HepG2 (cell line): ENCODE measurements at regions not wholly inside any gene's neighbourhood (a gene's known extent, or its start where the extent isn't known, plus 50 kb on each side); places are given as distances from the start of the nearest gene placed in this dataset.
A peak's percentile ranks its signal among the peaks of the same experiment; 100 is the strongest.

Source experiments
- CREM ChIP-seq, 2 experiments: sonication (generic) in 1 of 2; formaldehyde crosslinking in 1 of 2; IDR thresholded peaks; 2 replicates each; pipeline versions ENCODE4 v1.4.0 to v1.6.1; 2016 to 2020; ENCODE audit warnings: antibody characterized with exemption in 1 of 2, mild to moderate bottlenecking in 1 of 2, missing genetic modification reagents in 1 of 2
- DPF2 ChIP-seq: sonication (generic); formaldehyde crosslinking; IDR thresholded peaks from 2 replicates; pipeline ENCODE4 v1.4.0; 2020; ENCODE audit warnings: mild to moderate bottlenecking, low read depth, missing genetic modification reagents, borderline replicate concordance
- ETV6 ChIP-seq: sonication (generic); formaldehyde crosslinking; conservative IDR thresholded peaks from 2 replicates; pipeline ENCODE4 v1.4.0; 2020; ENCODE audit warnings: missing genetic modification reagents
- GATAD2A ChIP-seq: IDR thresholded peaks from 2 replicates; pipeline ENCODE4 v1.6.1; 2016
- JUND ChIP-seq: sonication (generic); formaldehyde crosslinking; IDR thresholded peaks from 2 replicates; pipeline ENCODE4 v1.8.0; 2022; ENCODE audit warnings: mild to moderate bottlenecking, missing genetic modification reagents
- KDM5B ChIP-seq: sonication (generic); formaldehyde crosslinking; IDR thresholded peaks from 2 replicates; pipeline ENCODE4 v1.4.0; 2020; ENCODE audit warnings: missing genetic modification reagents, mild to moderate bottlenecking, borderline replicate concordance
- KLF13 ChIP-seq: sonication (generic); formaldehyde crosslinking; IDR thresholded peaks from 2 replicates; pipeline ENCODE4 v1.4.0; 2020; ENCODE audit warnings: mild to moderate bottlenecking, missing genetic modification reagents
- MXD3 ChIP-seq: IDR thresholded peaks from 2 replicates; pipeline ENCODE4 v1.6.1; 2016; ENCODE audit warnings: mild to moderate bottlenecking, missing biosample characterization, missing genetic modification reagents
- RNF2 ChIP-seq: fragments of 450-650 bp; conservative IDR thresholded peaks from 2 replicates; pipeline ENCODE4 v1.6.1; 2016; ENCODE audit warnings: low read depth
- TEAD3 ChIP-seq: optimal IDR thresholded peaks from 2 replicates; pipeline ENCODE3; 2016; ENCODE audit warnings: borderline replicate concordance
- ZEB1 ChIP-seq: IDR thresholded peaks from 2 replicates; pipeline ENCODE4 v1.6.1; 2012; ENCODE audit warnings: mild to moderate bottlenecking, low read depth, inconsistent platforms; ENCODE audit not compliant: insufficient replicate concordance
- ZFAT ChIP-seq: sonication (generic); formaldehyde crosslinking; conservative IDR thresholded peaks from 2 replicates; pipeline ENCODE4 v1.8.1; 2023; ENCODE audit warnings: missing genetic modification reagents, inconsistent platforms
- ZHX1 ChIP-seq: sonication (generic); formaldehyde crosslinking; IDR thresholded peaks from 2 replicates; pipeline ENCODE4 v1.8.1; 2022; ENCODE audit warnings: low read depth, mild to moderate bottlenecking, missing genetic modification reagents
- ZNF253 ChIP-seq: sonication (generic); formaldehyde crosslinking; IDR thresholded peaks from 2 replicates; pipeline ENCODE4 v1.8.0; 2022; ENCODE audit warnings: mild to moderate bottlenecking, missing genetic modification reagents, borderline replicate concordance
- ZNF274 ChIP-seq: sonication (generic); formaldehyde crosslinking; IDR thresholded peaks from 2 replicates; pipeline ENCODE4 v1.5.1; 2020; ENCODE audit warnings: mild to moderate bottlenecking, missing genetic modification reagents
- ZNF496 ChIP-seq: sonication (generic); formaldehyde crosslinking; IDR thresholded peaks from 2 replicates; pipeline ENCODE4 v1.8.1; 2023; ENCODE audit warnings: mild to moderate bottlenecking, moderate library complexity, missing genetic modification reagents; ENCODE audit not compliant: insufficient replicate concordance
- ZNF564 ChIP-seq: sonication (generic); formaldehyde crosslinking; IDR thresholded peaks from 2 replicates; pipeline ENCODE4 v1.8.1; 2023; ENCODE audit warnings: mild to moderate bottlenecking, missing genetic modification reagents
- ZNF589 ChIP-seq: sonication (generic); formaldehyde crosslinking; conservative IDR thresholded peaks from 2 replicates; pipeline ENCODE4 v1.8.0; 2022; ENCODE audit warnings: mild to moderate bottlenecking, moderate library complexity, missing genetic modification reagents
- ZNF619 ChIP-seq: sonication (generic); formaldehyde crosslinking; IDR thresholded peaks from 2 replicates; pipeline ENCODE4 v1.4.0; 2020; ENCODE audit warnings: mild to moderate bottlenecking, missing genetic modification reagents
- ZNF644 ChIP-seq: IDR thresholded peaks from 2 replicates; pipeline ENCODE4 v1.6.1; 2016; ENCODE audit warnings: low read depth
- ZNF746 ChIP-seq: sonication (generic); formaldehyde crosslinking; IDR thresholded peaks from 2 replicates; pipeline ENCODE4 v1.8.0; 2022; ENCODE audit warnings: mild to moderate bottlenecking, missing genetic modification reagents
- ZNF883 ChIP-seq: sonication (generic); formaldehyde crosslinking; IDR thresholded peaks from 2 replicates; pipeline ENCODE4 v1.5.1; 2020; ENCODE audit warnings: mild to moderate bottlenecking, missing genetic modification reagents; ENCODE audit errors: not compliant biosample characterization
- TF ChIP-seq, protein P1 (sequence below): sonication (generic); formaldehyde crosslinking; IDR thresholded peaks from 2 replicates; pipeline ENCODE4 v1.4.0; 2020; ENCODE audit warnings: missing genetic modification reagents
- TF ChIP-seq, protein P2 (sequence below): IDR thresholded peaks from 2 replicates; pipeline ENCODE4 v1.6.1; 2016; ENCODE audit warnings: missing genetic modification reagents, missing compliant biosample characterization
- TF ChIP-seq, protein P3 (sequence below): sonication (generic); formaldehyde crosslinking; IDR thresholded peaks from 2 replicates; pipeline ENCODE4 v1.4.0; 2020; ENCODE audit warnings: missing genetic modification reagents

- TF ChIP-seq ZFAT (no peak), ZNF619 (CRISPR knock-in tag) (no peak), RNF2 (no peak), CREM (IDR thresholded peaks at IDR 0.05) (peak; percentile 92), CREM (CRISPR knock-in tag; IDR thresholded peaks at IDR 0.05) (no peak), DPF2 (CRISPR knock-in tag) (peak; percentile 93), ZNF274 (CRISPR knock-in tag) (no peak), JUND (CRISPR knock-in tag) (peak; percentile 82), ZNF589 (CRISPR knock-in tag) (peak; percentile 50; the same call in 1 of the 2 replicates), ZNF644 (CRISPR knock-in tag) (peak; percentile 87; the same call in 1 of the 2 replicates), ETV6 (CRISPR knock-in tag) (0 out of 2 replicates have a peak, but pooled peaks have one; percentile 12), GATAD2A (peak; percentile 95), ZNF746 (CRISPR knock-in tag) (peak; percentile 85), TEAD3 (peak; percentile 86), ZEB1 (peak; percentile 70), ZNF564 (CRISPR knock-in tag) (no peak), ZHX1 (CRISPR knock-in tag) (peak; percentile 67; the same call in 1 of the 2 replicates), ZNF496 (CRISPR knock-in tag) (no peak), KLF13 (CRISPR knock-in tag) (no peak), MXD3 (CRISPR knock-in tag) (no peak), KDM5B (CRISPR knock-in tag) (no peak), ZNF883 (CRISPR knock-in tag) (no peak), ZNF253 (no peak)
- TF ChIP-seq, protein P1, sequence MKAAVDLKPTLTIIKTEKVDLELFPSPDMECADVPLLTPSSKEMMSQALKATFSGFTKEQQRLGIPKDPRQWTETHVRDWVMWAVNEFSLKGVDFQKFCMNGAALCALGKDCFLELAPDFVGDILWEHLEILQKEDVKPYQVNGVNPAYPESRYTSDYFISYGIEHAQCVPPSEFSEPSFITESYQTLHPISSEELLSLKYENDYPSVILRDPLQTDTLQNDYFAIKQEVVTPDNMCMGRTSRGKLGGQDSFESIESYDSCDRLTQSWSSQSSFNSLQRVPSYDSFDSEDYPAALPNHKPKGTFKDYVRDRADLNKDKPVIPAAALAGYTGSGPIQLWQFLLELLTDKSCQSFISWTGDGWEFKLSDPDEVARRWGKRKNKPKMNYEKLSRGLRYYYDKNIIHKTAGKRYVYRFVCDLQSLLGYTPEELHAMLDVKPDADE = no peak
- TF ChIP-seq, protein P2, sequence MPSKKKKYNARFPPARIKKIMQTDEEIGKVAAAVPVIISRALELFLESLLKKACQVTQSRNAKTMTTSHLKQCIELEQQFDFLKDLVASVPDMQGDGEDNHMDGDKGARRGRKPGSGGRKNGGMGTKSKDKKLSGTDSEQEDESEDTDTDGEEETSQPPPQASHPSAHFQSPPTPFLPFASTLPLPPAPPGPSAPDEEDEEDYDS (CRISPR knock-in tag) = peak; percentile 40
- TF ChIP-seq, protein P3, sequence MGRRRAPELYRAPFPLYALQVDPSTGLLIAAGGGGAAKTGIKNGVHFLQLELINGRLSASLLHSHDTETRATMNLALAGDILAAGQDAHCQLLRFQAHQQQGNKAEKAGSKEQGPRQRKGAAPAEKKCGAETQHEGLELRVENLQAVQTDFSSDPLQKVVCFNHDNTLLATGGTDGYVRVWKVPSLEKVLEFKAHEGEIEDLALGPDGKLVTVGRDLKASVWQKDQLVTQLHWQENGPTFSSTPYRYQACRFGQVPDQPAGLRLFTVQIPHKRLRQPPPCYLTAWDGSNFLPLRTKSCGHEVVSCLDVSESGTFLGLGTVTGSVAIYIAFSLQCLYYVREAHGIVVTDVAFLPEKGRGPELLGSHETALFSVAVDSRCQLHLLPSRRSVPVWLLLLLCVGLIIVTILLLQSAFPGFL = no peak
Observed at GRCh38 chr10:30542001-30542894, 87.3 kb downstream of the LYZL2 start (continued).
